ENCODE measurements at regions not wholly inside any gene's neighbourhood (a gene's known extent, or its start where the extent isn't known, plus 50 kb on each side); places are given as distances from the start of the nearest gene placed in this dataset.

DNA sequence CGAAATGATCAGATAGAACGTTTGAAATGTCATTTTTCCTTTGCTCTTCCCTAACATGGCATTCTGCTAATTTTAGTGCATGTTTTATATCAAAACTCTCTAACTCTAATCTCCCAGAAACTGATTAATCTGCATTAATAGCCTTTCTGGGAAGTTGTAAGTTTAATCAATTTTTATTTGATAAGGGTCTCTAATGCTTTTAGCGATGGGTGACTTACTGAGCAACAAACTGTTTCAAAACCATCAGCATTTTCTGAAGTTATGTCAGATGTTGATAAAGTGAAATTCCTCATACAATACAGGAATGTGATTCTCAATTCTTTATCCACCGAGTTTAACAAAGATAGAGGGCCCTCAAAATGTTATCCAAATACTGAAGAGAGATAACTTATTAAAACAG, 431.6 kb upstream of the CXADR start:
- H3K9me3 ChIP-seq (ENCODE audit: insufficient read depth, low read depth, low read length), result no peaks in the 10 kb centered on the region
- no peak overlapping the region for H3K4ac ChIP-seq (ENCODE audit: low read depth, low read length)
- no peak overlapping the region for H2BK120ac ChIP-seq (ENCODE audit: insufficient read depth, low read length, poor library complexity)
- H2AK5ac ChIP-seq (ENCODE audit: low read length), result no peak overlapping the region
- H3K4me2 ChIP-seq (ENCODE audit: low read length), result no peak overlapping the region
- no peaks in the 10 kb centered on the region for H3K4me1 ChIP-seq (ENCODE audit: control insufficient read depth in 1 of 2, insufficient read depth in 2 of 2, low read length in 2 of 2)
- no peak for DNase-seq
- no peak overlapping the region for H3K18ac ChIP-seq (ENCODE audit: low read length)
- H3K79me2 ChIP-seq (ENCODE audit: control insufficient read depth, insufficient read depth, low read length, poor library complexity), result no peaks in the 10 kb centered on the region
- no peaks in the 10 kb centered on the region for H3K27me3 ChIP-seq (ENCODE audit: insufficient read depth, low read length)
- H3K27ac ChIP-seq (ENCODE audit: low read depth, low read length), result no peak overlapping the region
- no peak overlapping the region for H4K91ac ChIP-seq (ENCODE audit: low read depth, low read length)
- H3K4me3 ChIP-seq (ENCODE audit: low read depth, low read length), result no peak overlapping the region
- H4K12ac ChIP-seq (ENCODE audit: low read depth, low read length), result no peak overlapping the region
- H2BK12ac ChIP-seq (ENCODE audit: low read length), result no peak overlapping the region
- H3K36me3 ChIP-seq (ENCODE audit: control insufficient read depth in 1 of 2, insufficient read depth in 2 of 2, low read length in 2 of 2), result no peaks in the 10 kb centered on the region
- H2BK5ac ChIP-seq (ENCODE audit: low read depth, low read length, poor library complexity), result no peak overlapping the region
- no peak overlapping the region for H3K23ac ChIP-seq (ENCODE audit: low read length)
- H3K9ac ChIP-seq (ENCODE audit: low read length), result no peak overlapping the region
- no peak overlapping the region for H4K8ac ChIP-seq (ENCODE audit: low read depth, low read length)
- no peak overlapping the region for H2AFZ ChIP-seq (ENCODE audit: insufficient read depth, low read length, poor library complexity)
- no peaks in the 10 kb centered on the region for H3K79me1 ChIP-seq (ENCODE audit: low read length)
- WGBS (ENCODE audit: extremely low coverage, insufficient coverage, insufficient read length), result no CpG with 5 or more reads among the region's 4 CpGs
- H3K14ac ChIP-seq (ENCODE audit: low read length), result no peak overlapping the region

GRCh38 chr21:17082843-17083483, 429.9 kb upstream of the CXADR start:
- WGBS (ENCODE audit: extremely low coverage, insufficient coverage, insufficient read length), result no CpG with 5 or more reads among the region's 4 CpGs
- Histone ChIP-seq H3K27ac (ENCODE audit: low read depth, low read length) (no peak overlapping the region), H2BK5ac (ENCODE audit: low read depth, low read length, poor library complexity) (no peak overlapping the region), H3K23ac (ENCODE audit: low read length) (no peak overlapping the region), H3K27me3 (ENCODE audit: insufficient read depth, low read length) (no peaks in the 10 kb centered on the region), H4K12ac (ENCODE audit: low read depth, low read length) (no peak overlapping the region), H4K91ac (ENCODE audit: low read depth, low read length) (no peak overlapping the region), H3K4me2 (ENCODE audit: low read length) (no peak overlapping the region), H2AFZ (ENCODE audit: insufficient read depth, low read length, poor library complexity) (no peak overlapping the region), H3K9me3 (ENCODE audit: insufficient read depth, low read depth, low read length) (no peaks in the 10 kb centered on the region), H3K9ac (ENCODE audit: low read length) (no peak overlapping the region), H2BK120ac (ENCODE audit: insufficient read depth, low read length, poor library complexity) (no peak overlapping the region), H3K4ac (ENCODE audit: low read depth, low read length) (no peak overlapping the region), H3K14ac (ENCODE audit: low read length) (no peak overlapping the region), H2AK5ac (ENCODE audit: low read length) (no peak overlapping the region), H3K79me2 (ENCODE audit: control insufficient read depth, insufficient read depth, low read length, poor library complexity) (no peaks in the 10 kb centered on the region), H3K4me3 (ENCODE audit: low read depth, low read length) (no peak overlapping the region), H3K79me1 (ENCODE audit: low read length) (no peaks in the 10 kb centered on the region), H4K8ac (ENCODE audit: low read depth, low read length) (no peak overlapping the region), H3K36me3 (ENCODE audit: control insufficient read depth in 1 of 2, insufficient read depth in 2 of 2, low read length in 2 of 2) (no peaks in the 10 kb centered on the region), H3K18ac (ENCODE audit: low read length) (no peak overlapping the region), H3K4me1 (ENCODE audit: control insufficient read depth in 1 of 2, insufficient read depth in 2 of 2, low read length in 2 of 2) (no peaks in the 10 kb centered on the region), H2BK12ac (ENCODE audit: low read length) (no peak overlapping the region)
- DNase-seq, result no peak

GRCh38 chr21:17085707-17086106, 427.1 kb upstream of the CXADR start:
- H3K23ac ChIP-seq (ENCODE audit: low read length), result no peak overlapping the region
- H4K12ac ChIP-seq (ENCODE audit: low read depth, low read length), result no peak overlapping the region
- no peak overlapping the region for H3K27ac ChIP-seq (ENCODE audit: low read depth, low read length)
- H3K4me2 ChIP-seq (ENCODE audit: low read length), result no peak overlapping the region
- H3K9me3 ChIP-seq (ENCODE audit: insufficient read depth, low read depth, low read length), result no peaks in the 10 kb centered on the region
- no peak for DNase-seq
- no peaks in the 10 kb centered on the region for H3K79me2 ChIP-seq (ENCODE audit: control insufficient read depth, insufficient read depth, low read length, poor library complexity)
- no peaks in the 10 kb centered on the region for H3K79me1 ChIP-seq (ENCODE audit: low read length)
- no peak overlapping the region for H2BK5ac ChIP-seq (ENCODE audit: low read depth, low read length, poor library complexity)
- H2BK12ac ChIP-seq (ENCODE audit: low read length), result no peak overlapping the region
- H4K8ac ChIP-seq (ENCODE audit: low read depth, low read length), result no peak overlapping the region
- no CpG with 5 or more reads among the region's 1 CpG for WGBS (ENCODE audit: extremely low coverage, insufficient coverage, insufficient read length)
- no peaks in the 10 kb centered on the region for H3K36me3 ChIP-seq (ENCODE audit: control insufficient read depth in 1 of 2, insufficient read depth in 2 of 2, low read length in 2 of 2)
- no peak overlapping the region for H3K18ac ChIP-seq (ENCODE audit: low read length)
- H2AK5ac ChIP-seq (ENCODE audit: low read length), result no peak overlapping the region
- H3K4me3 ChIP-seq (ENCODE audit: low read depth, low read length), result no peak overlapping the region
- H3K14ac ChIP-seq (ENCODE audit: low read length), result no peak overlapping the region
- no peak overlapping the region for H2AFZ ChIP-seq (ENCODE audit: insufficient read depth, low read length, poor library complexity)
- no peaks in the 10 kb centered on the region for H3K27me3 ChIP-seq (ENCODE audit: insufficient read depth, low read length)
- H3K4me1 ChIP-seq (ENCODE audit: control insufficient read depth in 1 of 2, insufficient read depth in 2 of 2, low read length in 2 of 2), result no peaks in the 10 kb centered on the region
- no peak overlapping the region for H2BK120ac ChIP-seq (ENCODE audit: insufficient read depth, low read length, poor library complexity)
- no peak overlapping the region for H3K9ac ChIP-seq (ENCODE audit: low read length)
- H4K91ac ChIP-seq (ENCODE audit: low read depth, low read length), result no peak overlapping the region
- H3K4ac ChIP-seq (ENCODE audit: low read depth, low read length), result no peak overlapping the region

DNA sequence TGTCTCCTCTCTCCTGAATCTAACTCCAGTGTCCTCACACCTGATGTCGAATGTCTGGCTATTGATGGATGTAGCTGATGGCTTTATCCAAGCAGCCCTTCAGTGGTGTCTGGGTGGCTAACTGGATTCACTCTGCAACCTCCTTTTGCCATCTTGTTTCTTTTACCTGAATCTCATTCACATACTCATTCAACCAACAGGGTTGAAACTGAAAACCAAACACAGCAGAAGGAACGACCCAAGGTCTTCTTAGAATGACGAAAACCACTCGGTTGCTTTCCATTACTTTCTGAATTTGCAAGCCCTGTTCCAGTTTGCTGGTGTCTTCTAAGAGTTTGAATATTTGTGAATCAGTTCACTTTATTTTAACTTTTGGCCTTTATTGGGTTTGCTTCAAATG, 424.3 kb upstream of the CXADR start:
- Histone ChIP-seq H3K4me2 (ENCODE audit: low read length) (no peak overlapping the region), H3K4me3 (ENCODE audit: low read depth, low read length) (no peak overlapping the region), H3K4me1 (ENCODE audit: control insufficient read depth in 1 of 2, insufficient read depth in 2 of 2, low read length in 2 of 2) (no peaks in the 10 kb centered on the region), H3K9ac (ENCODE audit: low read length) (no peak overlapping the region), H2BK120ac (ENCODE audit: insufficient read depth, low read length, poor library complexity) (no peak overlapping the region), H2AK5ac (ENCODE audit: low read length) (no peak overlapping the region), H3K23ac (ENCODE audit: low read length) (no peak overlapping the region), H3K27me3 (ENCODE audit: insufficient read depth, low read length) (no peaks in the 10 kb centered on the region), H3K36me3 (ENCODE audit: control insufficient read depth in 1 of 2, insufficient read depth in 2 of 2, low read length in 2 of 2) (no peaks in the 10 kb centered on the region), H2BK12ac (ENCODE audit: low read length) (no peak overlapping the region), H3K18ac (ENCODE audit: low read length) (no peak overlapping the region), H3K14ac (ENCODE audit: low read length) (no peak overlapping the region), H2AFZ (ENCODE audit: insufficient read depth, low read length, poor library complexity) (no peak overlapping the region), H3K79me1 (ENCODE audit: low read length) (no peaks in the 10 kb centered on the region), H4K12ac (ENCODE audit: low read depth, low read length) (no peak overlapping the region), H4K91ac (ENCODE audit: low read depth, low read length) (no peak overlapping the region), H2BK5ac (ENCODE audit: low read depth, low read length, poor library complexity) (no peak overlapping the region), H4K8ac (ENCODE audit: low read depth, low read length) (no peak overlapping the region), H3K4ac (ENCODE audit: low read depth, low read length) (no peak overlapping the region), H3K9me3 (ENCODE audit: insufficient read depth, low read depth, low read length) (no peaks in the 10 kb centered on the region), H3K27ac (ENCODE audit: low read depth, low read length) (no peak overlapping the region), H3K79me2 (ENCODE audit: control insufficient read depth, insufficient read depth, low read length, poor library complexity) (no peaks in the 10 kb centered on the region)
- WGBS (ENCODE audit: extremely low coverage, insufficient coverage, insufficient read length), result no CpG with 5 or more reads among the region's 4 CpGs
- no peak for DNase-seq
